Liver (tissue), 8 donors: ENCODE measurements at regions not wholly inside any gene's neighbourhood (a gene's known extent, or its start where the extent isn't known, plus 50 kb on each side); places are given as distances from the start of the nearest gene placed in this dataset.

ENCODE experiments used
- DNase-seq: peaks from one replicate; pipeline ENCODE4 v3.0.0-alpha.2; 2017; ENCODE audit warnings: low spot score
- H3K27ac ChIP-seq, 2 donors: one replicate each; pipeline ENCODE4 v1.7.0; 2013; ENCODE audit warnings: inconsistent platforms in 2 of 2, low read length in 2 of 2, control low read depth in 1 of 2, low read depth in 1 of 2, mild to moderate bottlenecking in 1 of 2
- H3K27me3 ChIP-seq, 4 donors: one replicate each; pipeline versions ENCODE4 v1.6.1 to v1.7.0; 2013; ENCODE audit warnings: low read length in 3 of 4, inconsistent platforms in 1 of 4, mild to moderate bottlenecking in 1 of 4, moderate library complexity in 1 of 4; ENCODE audit not compliant: control insufficient read depth in 4 of 4, insufficient read depth in 4 of 4
- H3K36me3 ChIP-seq, 4 donors: one replicate each; pipeline versions ENCODE4 v1.6.1 to v1.7.0; 2013; ENCODE audit warnings: low read length in 3 of 4, mild to moderate bottlenecking in 3 of 4, low read depth in 1 of 4, moderate library complexity in 1 of 4; ENCODE audit not compliant: control insufficient read depth in 4 of 4, insufficient read depth in 3 of 4
- H3K4me1 ChIP-seq, 4 donors: one replicate each; pipeline versions ENCODE4 v1.6.1 to v1.7.0; 2013; ENCODE audit warnings: low read length in 3 of 4, mild to moderate bottlenecking in 3 of 4, moderate library complexity in 1 of 4; ENCODE audit not compliant: control insufficient read depth in 4 of 4, insufficient read depth in 4 of 4
- H3K4me3 ChIP-seq, 3 donors: one replicate each; pipeline versions ENCODE4 v1.6.1 to v1.7.0; 2013; ENCODE audit warnings: low read length in 3 of 3, control low read depth in 1 of 3, low read depth in 1 of 3, mild to moderate bottlenecking in 1 of 3
- H3K9ac ChIP-seq, 2 donors: one replicate each; pipeline ENCODE4 v1.7.0; 2013; ENCODE audit warnings: low read length in 2 of 2, mild to moderate bottlenecking in 2 of 2, moderate library complexity in 2 of 2, control low read depth in 1 of 2, low read depth in 1 of 2
- H3K9me3 ChIP-seq, 4 donors: one replicate each; pipeline versions ENCODE4 v1.6.1 to v1.7.0; 2013; ENCODE audit warnings: low read length in 3 of 4; ENCODE audit not compliant: control insufficient read depth in 4 of 4
- ATF3 ChIP-seq: IDR thresholded peaks from 2 replicates; pipeline ENCODE4 v1.6.1; 2016; ENCODE audit warnings: antibody characterized with exemption
- CTCF ChIP-seq: fragments of 150-350 bp; IDR thresholded peaks from 2 replicates; pipeline ENCODE4 v1.5.1; 2017; ENCODE audit warnings: improper control_type of control experiment, low read depth, low read length; ENCODE audit not compliant: missing input control
- EGR1 ChIP-seq, 2 donors: IDR thresholded peaks; 2 replicates each; pipeline ENCODE4 v1.6.1; 2016 to 2018; ENCODE audit warnings: antibody characterized with exemption in 2 of 2, low read depth in 2 of 2
- FOXA1 ChIP-seq: IDR thresholded peaks from 2 replicates; pipeline ENCODE4 v1.6.1; 2016; ENCODE audit warnings: antibody characterized with exemption
- FOXA2 ChIP-seq: IDR thresholded peaks from 2 replicates; pipeline ENCODE4 v1.6.1; 2016; ENCODE audit warnings: antibody characterized with exemption
- GABPA ChIP-seq, 2 donors: IDR thresholded peaks in 1 of 2; conservative IDR thresholded peaks in 1 of 2; 2 replicates each; pipeline ENCODE4 v1.6.1; 2016; ENCODE audit warnings: antibody characterized with exemption in 2 of 2, mild to moderate bottlenecking in 1 of 2, moderate library complexity in 1 of 2
- HNF4A ChIP-seq, 2 donors: conservative IDR thresholded peaks; 2 replicates each; pipeline ENCODE4 v1.6.1; 2016; ENCODE audit warnings: antibody characterized with exemption in 2 of 2, mild to moderate bottlenecking in 2 of 2
- HNF4G ChIP-seq: IDR thresholded peaks from 2 replicates; pipeline ENCODE4 v1.6.1; 2016; ENCODE audit warnings: antibody characterized with exemption
- JUND ChIP-seq, 2 donors: IDR thresholded peaks; 2 replicates each; pipeline ENCODE4 v1.6.1; 2016; ENCODE audit warnings: antibody characterized with exemption in 2 of 2
- MAX ChIP-seq: IDR thresholded peaks from 2 replicates; pipeline ENCODE4 v1.6.1; 2016; ENCODE audit warnings: antibody characterized with exemption
- NR2F2 ChIP-seq: IDR thresholded peaks from 2 replicates; pipeline ENCODE4 v1.6.1; 2016; ENCODE audit warnings: antibody characterized with exemption
- RAD21 ChIP-seq, 2 donors: IDR thresholded peaks; 2 replicates each; pipeline ENCODE4 v1.6.1; 2016; ENCODE audit warnings: antibody characterized with exemption in 2 of 2, mild to moderate bottlenecking in 2 of 2
- REST ChIP-seq: IDR thresholded peaks from 2 replicates; pipeline ENCODE4 v1.6.1; 2016; ENCODE audit warnings: antibody characterized with exemption, mild to moderate bottlenecking
- RXRA ChIP-seq, 2 donors: IDR thresholded peaks; 2 replicates each; pipeline ENCODE4 v1.6.1; 2017 to 2018; ENCODE audit warnings: antibody characterized with exemption in 2 of 2, mild to moderate bottlenecking in 1 of 2
- SP1 ChIP-seq: IDR thresholded peaks from 2 replicates; pipeline ENCODE4 v1.6.1; 2018; ENCODE audit warnings: antibody characterized with exemption, mild to moderate bottlenecking
- TAF1 ChIP-seq: conservative IDR thresholded peaks from 2 replicates; pipeline ENCODE4 v1.6.1; 2016; ENCODE audit warnings: antibody characterized with exemption, mild to moderate bottlenecking
- YY1 ChIP-seq: IDR thresholded peaks from 2 replicates; pipeline ENCODE4 v1.6.1; 2016; ENCODE audit warnings: antibody characterized with exemption, mild to moderate bottlenecking
- ZBTB33 ChIP-seq: IDR thresholded peaks from 2 replicates; pipeline ENCODE4 v1.6.1; 2016; ENCODE audit warnings: antibody characterized with exemption
- WGBS: extraction: QIAGEN DNeasy Blood & Tissue Kit; methylation state at CpG from one replicate; pipeline ENCODE4 v1.1.7; 2013; 5-methylcytosine and 5-hydroxymethylcytosine counted together
- donor health status: healthy.
- donor health status: healthy.
- donor health status: healthy.
- donor health status: healthy.
- donor health status: healthy.

- Histone ChIP-seq H3K27ac (no peak overlapping the region), H3K9me3 (peaks cover 0 to 4% (median 0%) of the 10 kb centered on the region in 4 donors), H3K4me3 (no peak overlapping the region), H3K4me1 (no peaks in the 10 kb centered on the region), H3K36me3 (no peaks in the 10 kb centered on the region), H3K27me3 (no peaks in the 10 kb centered on the region), H3K9ac (no peak overlapping the region)
- TF ChIP-seq CTCF, result no peak
- no peak for TF ChIP-seq ATF3
- no peak for TF ChIP-seq EGR1 (IDR thresholded peaks at IDR 0.05; ENCODE audit: low read depth in 2 of 2)
- TF ChIP-seq TAF1, result no peak
- TF ChIP-seq NR2F2, result no peak
- TF ChIP-seq JUND (IDR thresholded peaks at IDR 0.05), result no peak
- TF ChIP-seq YY1, result no peak
- TF ChIP-seq FOXA1, result no peak
- no peak for TF ChIP-seq FOXA2
- TF ChIP-seq HNF4G, result no peak
- TF ChIP-seq ZBTB33, result no peak
- no peak for TF ChIP-seq REST
- no peak for TF ChIP-seq GABPA (IDR thresholded peaks at IDR 0.05 in 1 of 2, conservative IDR thresholded peaks at IDR 0.05 in 1 of 2)
- TF ChIP-seq HNF4A (conservative IDR thresholded peaks at IDR 0.05), result no peak
- TF ChIP-seq RXRA (IDR thresholded peaks at IDR 0.05), result no peak
- no peak for TF ChIP-seq RAD21 (IDR thresholded peaks at IDR 0.05)
- no peak for TF ChIP-seq SP1
- TF ChIP-seq MAX, result no peak
- no peak for DNase-seq
- WGBS, result 80% methylated on average over 5 of the region's 5 CpGs
Measured at GRCh38 chr4:60173718-60174117, 1026.4 kb upstream of the ADGRL3 start.

- Histone ChIP-seq H3K9me3 (peaks cover 0 to 4% (median 0%) of the 10 kb centered on the region in 4 donors), H3K4me1 (no peaks in the 10 kb centered on the region), H3K36me3 (no peaks in the 10 kb centered on the region), H3K9ac (no peak overlapping the region), H3K4me3 (no peak overlapping the region), H3K27me3 (no peaks in the 10 kb centered on the region), H3K27ac (no peak overlapping the region)
- 80% methylated on average over 1 of the region's 1 CpG for WGBS
- no peak for DNase-seq
- no peak for TF ChIP-seq NR2F2
- TF ChIP-seq SP1, result no peak
- no peak for TF ChIP-seq CTCF
- TF ChIP-seq ZBTB33, result no peak
- TF ChIP-seq RXRA (IDR thresholded peaks at IDR 0.05), result no peak
- TF ChIP-seq YY1, result no peak
- TF ChIP-seq HNF4G, result no peak
Measured at GRCh38 chr4:60175241-60175640, 1024.9 kb upstream of the ADGRL3 start.
